ENCODE measurements at regions not wholly inside any gene's neighbourhood (a gene's known extent, or its start where the extent isn't known, plus 50 kb on each side); places are given as distances from the start of the nearest gene placed in this dataset.

DNA sequence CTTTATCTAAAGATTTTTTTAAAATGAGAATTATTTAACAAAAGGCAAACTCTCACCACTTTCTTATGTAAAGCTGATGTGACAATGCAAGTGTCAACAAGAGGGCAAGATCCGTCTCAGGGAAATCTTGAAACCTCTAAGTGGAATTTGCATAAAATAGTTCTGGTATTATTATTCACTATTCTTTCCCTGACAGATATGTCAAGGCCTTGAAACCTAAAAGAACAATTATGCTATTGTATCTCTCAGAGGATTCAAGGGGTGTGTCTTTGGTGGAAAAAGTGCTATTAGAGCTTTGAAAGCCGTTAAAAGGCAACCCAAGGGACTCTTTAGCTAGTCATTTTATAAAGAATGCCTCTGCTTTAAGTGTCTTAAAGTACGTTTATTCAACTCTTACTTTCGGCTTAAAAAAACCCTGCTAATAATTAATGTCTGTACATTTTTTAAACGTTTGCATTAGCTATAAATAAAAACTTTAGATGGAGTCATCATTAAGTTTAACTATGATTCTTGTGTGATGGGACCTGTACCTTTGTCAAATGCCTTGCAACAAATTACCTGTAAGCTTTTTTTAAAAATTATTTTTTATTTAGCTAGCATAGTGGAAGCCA, 585.5 kb downstream of the VRK1 start:
- TF ChIP-seq, protein P1, sequence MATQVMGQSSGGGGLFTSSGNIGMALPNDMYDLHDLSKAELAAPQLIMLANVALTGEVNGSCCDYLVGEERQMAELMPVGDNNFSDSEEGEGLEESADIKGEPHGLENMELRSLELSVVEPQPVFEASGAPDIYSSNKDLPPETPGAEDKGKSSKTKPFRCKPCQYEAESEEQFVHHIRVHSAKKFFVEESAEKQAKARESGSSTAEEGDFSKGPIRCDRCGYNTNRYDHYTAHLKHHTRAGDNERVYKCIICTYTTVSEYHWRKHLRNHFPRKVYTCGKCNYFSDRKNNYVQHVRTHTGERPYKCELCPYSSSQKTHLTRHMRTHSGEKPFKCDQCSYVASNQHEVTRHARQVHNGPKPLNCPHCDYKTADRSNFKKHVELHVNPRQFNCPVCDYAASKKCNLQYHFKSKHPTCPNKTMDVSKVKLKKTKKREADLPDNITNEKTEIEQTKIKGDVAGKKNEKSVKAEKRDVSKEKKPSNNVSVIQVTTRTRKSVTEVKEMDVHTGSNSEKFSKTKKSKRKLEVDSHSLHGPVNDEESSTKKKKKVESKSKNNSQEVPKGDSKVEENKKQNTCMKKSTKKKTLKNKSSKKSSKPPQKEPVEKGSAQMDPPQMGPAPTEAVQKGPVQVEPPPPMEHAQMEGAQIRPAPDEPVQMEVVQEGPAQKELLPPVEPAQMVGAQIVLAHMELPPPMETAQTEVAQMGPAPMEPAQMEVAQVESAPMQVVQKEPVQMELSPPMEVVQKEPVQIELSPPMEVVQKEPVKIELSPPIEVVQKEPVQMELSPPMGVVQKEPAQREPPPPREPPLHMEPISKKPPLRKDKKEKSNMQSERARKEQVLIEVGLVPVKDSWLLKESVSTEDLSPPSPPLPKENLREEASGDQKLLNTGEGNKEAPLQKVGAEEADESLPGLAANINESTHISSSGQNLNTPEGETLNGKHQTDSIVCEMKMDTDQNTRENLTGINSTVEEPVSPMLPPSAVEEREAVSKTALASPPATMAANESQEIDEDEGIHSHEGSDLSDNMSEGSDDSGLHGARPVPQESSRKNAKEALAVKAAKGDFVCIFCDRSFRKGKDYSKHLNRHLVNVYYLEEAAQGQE (IDR thresholded peaks at IDR 0.05; ENCODE audit: low read depth) = no peak
- TF ChIP-seq TAF1 (IDR thresholded peaks at IDR 0.05; ENCODE audit: low read depth) = no peak
- TF ChIP-seq, protein P2, sequence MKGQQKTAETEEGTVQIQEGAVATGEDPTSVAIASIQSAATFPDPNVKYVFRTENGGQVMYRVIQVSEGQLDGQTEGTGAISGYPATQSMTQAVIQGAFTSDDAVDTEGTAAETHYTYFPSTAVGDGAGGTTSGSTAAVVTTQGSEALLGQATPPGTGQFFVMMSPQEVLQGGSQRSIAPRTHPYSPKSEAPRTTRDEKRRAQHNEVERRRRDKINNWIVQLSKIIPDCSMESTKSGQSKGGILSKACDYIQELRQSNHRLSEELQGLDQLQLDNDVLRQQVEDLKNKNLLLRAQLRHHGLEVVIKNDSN (IDR thresholded peaks at IDR 0.05) = no peak
- no peak for TF ChIP-seq TEAD4 (IDR thresholded peaks at IDR 0.05)
- no peak for TF ChIP-seq NFIC (IDR thresholded peaks at IDR 0.05)
- TF ChIP-seq EP300 (IDR thresholded peaks at IDR 0.05; ENCODE audit: borderline replicate concordance) = no peak
- no peak for TF ChIP-seq CEBPB (IDR thresholded peaks at IDR 0.05)
- TF ChIP-seq, protein P3, sequence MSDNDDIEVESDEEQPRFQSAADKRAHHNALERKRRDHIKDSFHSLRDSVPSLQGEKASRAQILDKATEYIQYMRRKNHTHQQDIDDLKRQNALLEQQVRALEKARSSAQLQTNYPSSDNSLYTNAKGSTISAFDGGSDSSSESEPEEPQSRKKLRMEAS (IDR thresholded peaks at IDR 0.05) = no peak
- TF ChIP-seq CREB1 (IDR thresholded peaks at IDR 0.05; ENCODE audit: low read depth) = no peak
- TF ChIP-seq RAD21 (IDR thresholded peaks at IDR 0.05; ENCODE audit: low read depth) = no peak
- TF ChIP-seq YY1 (IDR thresholded peaks at IDR 0.05; ENCODE audit: low read depth) = no peak
- no peak for TF ChIP-seq FOXM1 (IDR thresholded peaks at IDR 0.05; ENCODE audit: borderline replicate concordance, low read depth)
- no peak for TF ChIP-seq ZBTB7A (IDR thresholded peaks at IDR 0.05; ENCODE audit: low read depth)
